WTC11 (cell line): ENCODE measurements at regions not wholly inside any gene's neighbourhood (a gene's known extent, or its start where the extent isn't known, plus 50 kb on each side); places are given as distances from the start of the nearest gene placed in this dataset.
"Not testable (repeated sequence)": the region's sequence is repeated elsewhere in the genome, so short reads cannot be mapped to it uniquely, and the experiment has no call there.

Experiments used
- ATAC-seq: fragments of 200-7000 bp; cut with Tn5 transposase; 2 replicates; pipeline ENCODE4 v1.10.0; 2021; ENCODE audit warnings: mild to moderate bottlenecking, moderate library complexity
- CTCF ChIA-PET: fragments of 300-600 bp; sonication (Branson Sonifier 250); formaldehyde crosslinking; loops from one replicate; lab custom pipeline; 2021; ENCODE audit warnings: antibody characterized with exemption; lab: Charles Lee
- POLR2A ChIA-PET: fragments of 350-600 bp; sonication (Branson Sonifier 250); formaldehyde crosslinking; loops from one replicate; lab custom pipeline; 2021; ENCODE audit warnings: antibody characterized with exemption; lab: Charles Lee
- DNase-seq: peaks from one replicate; pipeline ENCODE4 v3.0.0; 2021; ENCODE audit warnings: low spot score
- H3K27ac Mint-ChIP-seq: 2 replicates; pipeline ENCODE4 v1.8.0; 2021; ENCODE audit warnings: mixed read lengths
- H3K27me3 Mint-ChIP-seq: 2 replicates; pipeline ENCODE4 v1.8.0; 2021; ENCODE audit warnings: low read depth, mild to moderate bottlenecking, moderate library complexity, mixed read lengths
- H3K36me3 Mint-ChIP-seq: 2 replicates; pipeline ENCODE4 v1.8.0; 2021; ENCODE audit warnings: mixed read lengths
- H3K4me1 Mint-ChIP-seq: 2 replicates; pipeline ENCODE4 v1.8.0; 2022; ENCODE audit warnings: mixed read lengths
- H3K4me3 Mint-ChIP-seq: 2 replicates; pipeline ENCODE4 v1.8.0; 2021; ENCODE audit warnings: mild to moderate bottlenecking, moderate library complexity, mixed read lengths
- H3K9me3 Mint-ChIP-seq: 2 replicates; pipeline ENCODE4 v1.8.0; 2021; ENCODE audit warnings: mixed read lengths
- ZNF317 ChIP-seq: sonication (generic); formaldehyde crosslinking; IDR thresholded peaks from 2 replicates; pipeline ENCODE4 v1.8.1; 2023; ENCODE audit warnings: low read depth, mild to moderate bottlenecking, moderate library complexity, missing genetic modification reagents, borderline replicate concordance
- TF ChIP-seq, protein P1 (sequence below): fragments of 250-450 bp; sonication (Bioruptor Pico); IDR thresholded peaks from 2 replicates; pipeline ENCODE4 v1.9.0; 2021; ENCODE audit warnings: mild to moderate bottlenecking
- TF ChIP-seq, protein P2 (sequence below): sonication (generic); formaldehyde crosslinking; IDR thresholded peaks from 2 replicates; pipeline ENCODE4 v1.8.0; 2023; ENCODE audit warnings: missing genetic modification reagents, mild to moderate bottlenecking, borderline replicate concordance

DNA sequence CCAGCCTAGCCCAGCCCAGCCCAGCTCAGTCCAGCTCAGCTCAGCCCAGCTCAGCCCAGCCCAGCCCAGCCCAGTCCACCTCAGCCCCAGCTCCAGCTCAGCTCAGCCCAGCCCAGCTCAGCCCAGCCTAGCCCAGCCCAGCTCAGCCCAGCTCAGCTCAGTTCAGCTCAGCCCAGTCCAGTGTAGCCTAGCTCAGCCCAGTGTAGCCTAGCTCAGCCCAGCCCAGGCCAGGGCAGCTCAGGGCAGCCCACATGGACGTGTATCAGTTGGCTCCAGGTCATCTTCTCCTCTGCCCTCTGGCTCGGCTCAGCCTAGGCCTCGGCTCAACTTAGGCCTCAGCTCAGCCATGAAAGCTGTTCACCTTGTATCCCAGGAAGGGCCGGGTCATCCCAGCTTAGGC, 64.7 kb downstream of the TMEM121 start (continued):
- TF ChIP-seq, protein P1, sequence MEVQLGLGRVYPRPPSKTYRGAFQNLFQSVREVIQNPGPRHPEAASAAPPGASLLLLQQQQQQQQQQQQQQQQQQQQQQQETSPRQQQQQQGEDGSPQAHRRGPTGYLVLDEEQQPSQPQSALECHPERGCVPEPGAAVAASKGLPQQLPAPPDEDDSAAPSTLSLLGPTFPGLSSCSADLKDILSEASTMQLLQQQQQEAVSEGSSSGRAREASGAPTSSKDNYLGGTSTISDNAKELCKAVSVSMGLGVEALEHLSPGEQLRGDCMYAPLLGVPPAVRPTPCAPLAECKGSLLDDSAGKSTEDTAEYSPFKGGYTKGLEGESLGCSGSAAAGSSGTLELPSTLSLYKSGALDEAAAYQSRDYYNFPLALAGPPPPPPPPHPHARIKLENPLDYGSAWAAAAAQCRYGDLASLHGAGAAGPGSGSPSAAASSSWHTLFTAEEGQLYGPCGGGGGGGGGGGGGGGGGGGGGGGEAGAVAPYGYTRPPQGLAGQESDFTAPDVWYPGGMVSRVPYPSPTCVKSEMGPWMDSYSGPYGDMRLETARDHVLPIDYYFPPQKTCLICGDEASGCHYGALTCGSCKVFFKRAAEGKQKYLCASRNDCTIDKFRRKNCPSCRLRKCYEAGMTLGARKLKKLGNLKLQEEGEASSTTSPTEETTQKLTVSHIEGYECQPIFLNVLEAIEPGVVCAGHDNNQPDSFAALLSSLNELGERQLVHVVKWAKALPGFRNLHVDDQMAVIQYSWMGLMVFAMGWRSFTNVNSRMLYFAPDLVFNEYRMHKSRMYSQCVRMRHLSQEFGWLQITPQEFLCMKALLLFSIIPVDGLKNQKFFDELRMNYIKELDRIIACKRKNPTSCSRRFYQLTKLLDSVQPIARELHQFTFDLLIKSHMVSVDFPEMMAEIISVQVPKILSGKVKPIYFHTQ (CRISPR knock-in tag), result no peak
- TF ChIP-seq, protein P2, sequence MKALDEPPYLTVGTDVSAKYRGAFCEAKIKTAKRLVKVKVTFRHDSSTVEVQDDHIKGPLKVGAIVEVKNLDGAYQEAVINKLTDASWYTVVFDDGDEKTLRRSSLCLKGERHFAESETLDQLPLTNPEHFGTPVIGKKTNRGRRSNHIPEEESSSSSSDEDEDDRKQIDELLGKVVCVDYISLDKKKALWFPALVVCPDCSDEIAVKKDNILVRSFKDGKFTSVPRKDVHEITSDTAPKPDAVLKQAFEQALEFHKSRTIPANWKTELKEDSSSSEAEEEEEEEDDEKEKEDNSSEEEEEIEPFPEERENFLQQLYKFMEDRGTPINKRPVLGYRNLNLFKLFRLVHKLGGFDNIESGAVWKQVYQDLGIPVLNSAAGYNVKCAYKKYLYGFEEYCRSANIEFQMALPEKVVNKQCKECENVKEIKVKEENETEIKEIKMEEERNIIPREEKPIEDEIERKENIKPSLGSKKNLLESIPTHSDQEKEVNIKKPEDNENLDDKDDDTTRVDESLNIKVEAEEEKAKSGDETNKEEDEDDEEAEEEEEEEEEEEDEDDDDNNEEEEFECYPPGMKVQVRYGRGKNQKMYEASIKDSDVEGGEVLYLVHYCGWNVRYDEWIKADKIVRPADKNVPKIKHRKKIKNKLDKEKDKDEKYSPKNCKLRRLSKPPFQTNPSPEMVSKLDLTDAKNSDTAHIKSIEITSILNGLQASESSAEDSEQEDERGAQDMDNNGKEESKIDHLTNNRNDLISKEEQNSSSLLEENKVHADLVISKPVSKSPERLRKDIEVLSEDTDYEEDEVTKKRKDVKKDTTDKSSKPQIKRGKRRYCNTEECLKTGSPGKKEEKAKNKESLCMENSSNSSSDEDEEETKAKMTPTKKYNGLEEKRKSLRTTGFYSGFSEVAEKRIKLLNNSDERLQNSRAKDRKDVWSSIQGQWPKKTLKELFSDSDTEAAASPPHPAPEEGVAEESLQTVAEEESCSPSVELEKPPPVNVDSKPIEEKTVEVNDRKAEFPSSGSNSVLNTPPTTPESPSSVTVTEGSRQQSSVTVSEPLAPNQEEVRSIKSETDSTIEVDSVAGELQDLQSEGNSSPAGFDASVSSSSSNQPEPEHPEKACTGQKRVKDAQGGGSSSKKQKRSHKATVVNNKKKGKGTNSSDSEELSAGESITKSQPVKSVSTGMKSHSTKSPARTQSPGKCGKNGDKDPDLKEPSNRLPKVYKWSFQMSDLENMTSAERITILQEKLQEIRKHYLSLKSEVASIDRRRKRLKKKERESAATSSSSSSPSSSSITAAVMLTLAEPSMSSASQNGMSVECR, result no peak
- no peak for TF ChIP-seq ZNF317 (CRISPR knock-in tag)

DNA sequence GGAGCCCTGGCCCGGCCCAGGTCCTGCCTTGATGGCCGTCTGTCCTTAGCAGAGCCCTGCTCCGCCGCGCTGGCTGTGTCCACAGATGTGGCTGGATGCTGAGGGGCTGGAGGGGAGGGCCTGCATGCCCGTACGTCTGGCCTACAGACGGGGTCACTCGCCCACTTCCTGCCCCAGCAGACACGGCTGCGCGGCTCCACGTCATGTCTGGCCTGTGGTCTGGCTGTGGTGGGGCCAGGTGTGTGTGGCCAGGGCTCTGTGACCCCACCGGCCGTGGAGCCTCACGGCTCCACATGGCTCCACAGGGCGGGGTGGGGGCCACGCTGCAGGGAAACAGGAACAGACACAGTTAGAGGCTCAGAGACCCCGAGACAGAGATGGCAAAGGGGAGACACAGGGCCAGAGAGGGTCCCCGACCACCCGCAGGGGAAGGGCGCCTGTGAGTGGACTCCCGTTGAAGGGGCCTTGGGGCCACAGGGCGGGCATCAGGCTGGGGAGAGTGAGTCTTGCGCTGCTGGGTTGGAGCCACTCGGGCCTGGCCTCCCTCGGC, 65.5 kb downstream of the TMEM121 start:
- H3K9me3 Mint-ChIP-seq, H3K27me3 Mint-ChIP-seq, ATAC-seq, DNase-seq, CTCF ChIA-PET, POLR2A ChIA-PET, H3K36me3 Mint-ChIP-seq, H3K4me1 Mint-ChIP-seq, H3K4me3 Mint-ChIP-seq, H3K27ac Mint-ChIP-seq: not testable (repeated sequence)

DNA sequence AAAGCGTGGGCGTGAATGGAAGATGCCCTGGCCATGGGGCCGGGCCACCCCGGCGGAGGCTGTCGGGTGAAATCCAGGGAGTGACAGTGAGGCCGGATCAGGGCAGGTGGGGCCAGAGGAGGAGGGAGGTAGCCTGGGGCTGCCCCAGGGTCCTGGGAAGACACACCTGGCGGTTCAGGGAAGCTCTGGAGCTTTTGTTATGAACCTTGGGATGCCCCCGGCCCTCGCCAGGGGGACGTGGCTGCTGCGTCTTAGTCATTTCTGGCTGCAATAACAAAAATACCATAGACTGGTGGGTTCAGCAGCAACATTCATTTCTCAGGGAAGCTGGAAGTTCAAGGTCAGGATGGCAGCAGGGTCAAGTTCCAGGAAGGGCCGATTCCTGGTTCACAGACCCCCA, 66.3 kb downstream of the TMEM121 start:
- DNase-seq, H3K36me3 Mint-ChIP-seq, H3K4me1 Mint-ChIP-seq, H3K27ac Mint-ChIP-seq, H3K27me3 Mint-ChIP-seq, POLR2A ChIA-PET, ATAC-seq, H3K9me3 Mint-ChIP-seq, CTCF ChIA-PET, H3K4me3 Mint-ChIP-seq: not testable (repeated sequence)

DNA sequence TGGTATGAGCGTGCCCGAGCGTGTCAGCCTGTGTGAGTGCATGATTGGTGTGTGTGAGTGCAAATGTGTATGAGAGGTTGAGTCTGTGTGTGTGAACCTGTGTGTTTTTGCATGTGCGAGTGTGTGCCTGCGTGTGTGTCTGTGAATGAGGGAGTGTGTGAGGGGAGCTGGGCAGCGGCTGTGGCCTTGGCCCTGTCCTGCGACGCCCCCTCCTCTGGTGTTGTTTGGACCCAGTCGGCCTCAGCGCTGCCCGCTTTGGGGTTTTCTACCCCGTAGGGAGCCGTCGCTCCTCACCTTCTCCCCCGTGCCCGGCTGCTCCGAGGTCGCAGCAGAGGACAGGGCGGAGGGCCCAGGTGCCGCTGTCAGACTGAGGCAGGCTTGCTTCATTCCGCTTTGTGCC, 69.0 kb downstream of the TMEM121 start:
- H3K4me3 Mint-ChIP-seq, H3K27me3 Mint-ChIP-seq, H3K4me1 Mint-ChIP-seq, ATAC-seq, H3K36me3 Mint-ChIP-seq, CTCF ChIA-PET, H3K27ac Mint-ChIP-seq, POLR2A ChIA-PET, H3K9me3 Mint-ChIP-seq, DNase-seq: not testable (repeated sequence)

DNA sequence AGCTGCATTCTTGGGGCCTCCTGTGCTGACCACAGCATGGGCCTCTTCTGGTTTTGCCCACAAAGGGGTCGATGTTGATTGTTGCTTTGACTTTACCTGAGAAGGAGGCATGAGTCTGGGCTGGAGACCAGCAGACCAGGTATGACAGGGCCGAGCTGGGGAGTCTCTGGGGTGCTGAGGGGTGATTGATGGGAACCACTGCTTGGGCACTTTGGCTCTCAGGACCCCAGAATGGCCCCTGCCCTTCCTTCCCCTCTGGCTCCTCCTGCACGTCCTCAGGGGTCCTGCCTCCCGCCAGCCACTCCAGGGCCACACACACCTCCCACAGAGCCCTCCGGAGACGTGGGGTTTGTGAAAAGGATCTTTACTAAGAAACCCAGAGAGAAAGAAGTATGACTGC, 70.0 kb downstream of the TMEM121 start:
- H3K9me3 Mint-ChIP-seq, H3K4me1 Mint-ChIP-seq, POLR2A ChIA-PET, ATAC-seq, H3K36me3 Mint-ChIP-seq, H3K4me3 Mint-ChIP-seq, DNase-seq, H3K27me3 Mint-ChIP-seq, CTCF ChIA-PET, H3K27ac Mint-ChIP-seq: not testable (repeated sequence)

DNA sequence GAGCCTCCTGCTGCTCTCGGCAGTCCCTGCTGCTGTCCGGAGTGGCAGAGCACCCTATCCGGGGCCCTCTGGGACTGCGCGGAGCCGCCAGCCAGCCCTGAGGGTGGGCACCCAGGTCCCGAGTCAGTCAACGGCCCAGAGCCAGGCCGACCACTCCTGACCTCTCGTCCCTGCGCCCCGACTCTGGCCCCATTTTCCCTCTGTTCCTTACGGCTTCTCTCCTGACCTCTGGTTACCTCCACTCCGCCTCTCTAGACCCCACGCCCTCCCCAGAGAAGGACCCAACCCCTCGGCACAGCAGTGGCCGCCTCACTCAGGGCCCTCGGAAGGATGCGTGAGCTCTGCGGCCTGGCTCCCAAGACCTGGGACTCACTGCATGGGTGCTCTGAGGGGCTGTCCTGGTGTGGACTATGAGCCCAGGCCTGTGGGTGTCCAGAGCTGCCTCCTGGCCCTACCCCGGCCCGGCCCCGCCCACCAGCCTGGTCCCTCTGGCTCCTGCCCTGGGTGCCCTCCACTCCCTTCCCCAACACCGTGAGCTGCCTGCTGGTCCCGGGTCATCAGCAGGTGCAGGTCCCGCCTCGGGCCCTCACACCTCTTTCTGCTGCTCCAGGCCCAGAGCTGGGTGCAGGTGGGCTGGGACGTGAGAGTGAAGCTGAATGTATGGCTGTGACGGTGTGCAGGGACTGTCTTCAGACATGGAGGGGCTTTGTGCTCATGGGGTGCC, 71.8 kb downstream of the TMEM121 start:
- POLR2A ChIA-PET, H3K4me3 Mint-ChIP-seq, H3K27ac Mint-ChIP-seq, H3K4me1 Mint-ChIP-seq, CTCF ChIA-PET, H3K27me3 Mint-ChIP-seq, DNase-seq, ATAC-seq: not testable (repeated sequence)
- Mint-ChIP-seq H3K36me3 (peaks cover 17% of the 10 kb centered on the region), H3K9me3 (peaks cover 20% of the 10 kb centered on the region)

DNA sequence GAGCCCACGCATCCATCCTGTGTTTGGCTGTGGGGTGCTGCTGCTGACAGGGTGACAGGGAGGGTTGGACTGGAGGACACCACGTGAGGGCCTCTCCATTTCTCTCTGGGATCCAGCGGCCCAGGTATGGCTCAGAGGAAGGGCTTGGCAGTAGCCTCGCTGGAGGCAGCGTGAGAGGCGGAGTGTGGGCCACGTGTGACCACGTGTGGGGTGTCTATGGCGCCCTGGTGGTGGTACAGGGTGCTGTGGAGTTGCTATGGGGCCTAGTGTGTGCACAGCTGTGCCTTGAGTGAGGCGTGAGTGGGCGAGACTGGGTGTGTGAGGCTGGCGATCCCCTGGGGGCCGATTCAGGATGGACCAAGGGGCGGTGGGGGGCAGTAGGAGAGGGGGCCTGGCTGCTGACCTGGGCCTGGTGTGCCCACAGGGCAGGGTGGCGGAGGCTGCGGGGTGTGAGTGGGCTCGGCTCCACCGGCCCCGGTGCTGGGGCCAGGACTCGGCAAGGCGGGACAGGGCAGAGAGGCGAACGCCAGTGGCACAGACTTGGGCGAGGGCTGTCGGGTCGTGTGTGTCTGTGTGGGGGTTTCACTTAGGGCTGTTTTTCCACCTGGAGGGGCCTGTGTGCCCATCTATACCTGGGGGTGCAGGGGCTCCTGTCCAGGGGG, 72.7 kb downstream of the TMEM121 start:
- POLR2A ChIA-PET, DNase-seq, CTCF ChIA-PET, H3K4me1 Mint-ChIP-seq, ATAC-seq, H3K27ac Mint-ChIP-seq, H3K27me3 Mint-ChIP-seq, H3K4me3 Mint-ChIP-seq: not testable (repeated sequence)
- H3K9me3 Mint-ChIP-seq, result peaks cover 23% of the 10 kb centered on the region
- peaks cover 20% of the 10 kb centered on the region for H3K36me3 Mint-ChIP-seq

DNA sequence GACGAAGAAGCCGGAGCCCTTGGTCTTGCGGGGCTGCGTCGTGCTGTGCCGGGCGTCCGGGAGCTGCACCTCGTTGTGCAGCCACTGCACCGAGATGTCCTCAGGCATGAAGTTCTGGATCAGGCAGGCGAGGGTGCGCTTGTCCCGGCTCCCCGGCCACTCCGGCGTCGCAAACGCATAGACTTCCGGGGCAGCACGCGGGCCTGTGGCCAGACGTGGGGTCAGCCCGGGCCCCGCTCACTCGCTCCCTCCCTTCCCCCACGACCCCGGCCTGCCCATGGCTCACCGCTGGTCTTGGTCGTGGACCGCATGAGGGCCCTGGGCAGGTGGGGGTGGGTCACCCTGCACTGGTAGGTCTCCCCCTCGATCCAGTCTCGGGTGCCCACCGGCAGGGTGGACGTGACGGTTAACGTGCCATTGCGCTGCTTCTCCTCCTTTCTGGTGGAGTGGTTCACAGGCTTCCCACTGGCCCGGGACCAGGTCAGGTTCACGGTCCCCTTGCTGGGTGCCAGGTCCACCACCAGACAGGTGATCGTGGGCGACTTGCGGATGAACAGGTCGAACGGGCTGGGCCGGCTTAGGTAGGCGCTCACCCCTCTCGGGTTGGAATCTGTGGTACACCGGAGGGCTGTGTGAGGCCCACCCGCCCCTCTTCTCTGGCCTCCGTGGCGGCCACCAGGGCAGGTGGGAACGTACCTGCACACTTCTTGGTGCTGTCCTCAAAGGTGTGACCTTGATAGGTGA, 74.0 kb downstream of the TMEM121 start:
- H3K27me3 Mint-ChIP-seq, H3K4me1 Mint-ChIP-seq, POLR2A ChIA-PET, DNase-seq, CTCF ChIA-PET, ATAC-seq, H3K4me3 Mint-ChIP-seq, H3K27ac Mint-ChIP-seq: not testable (repeated sequence)
- Mint-ChIP-seq H3K9me3 (peaks cover 22% of the 10 kb centered on the region), H3K36me3 (peaks cover 22% of the 10 kb centered on the region)
